ENCODE measurements at regions not wholly inside any gene's neighbourhood (a gene's known extent, or its start where the extent isn't known, plus 50 kb on each side); places are given as distances from the start of the nearest gene placed in this dataset.

- DNase-seq (ENCODE audit: low read depth in 1 of 2, low spot score in 1 of 2) (no peak), ATAC-seq (no peak), FAIRE-seq (no peak)
- POLR2A ChIA-PET: no interaction called here
- TF ChIP-seq FOXS1 (CRISPR knock-in tag; IDR thresholded peaks at IDR 0.05) (no peak), NPAS2 (CRISPR knock-in tag; IDR thresholded peaks at IDR 0.05; ENCODE audit: borderline replicate concordance) (no peak)
- 77% methylated on average over 2 of the region's 2 CpGs for WGBS (ENCODE audit: missing lambda C conversion rate)
- Histone ChIP-seq H3K9me3 (no peaks in the 10 kb centered on the region), H3K4me3 (no peak overlapping the region), H3K4me1 (peaks cover 7% of the 10 kb centered on the region; the same call in 1 of the 3 replicates), H3K4me2 (no peak overlapping the region), H3K27ac (no peak overlapping the region; a peak in 1 of 6 replicates)
- CTCF ChIA-PET: interaction anchor here (1.8 kb wide), 1 partner anchor 12 kb away, joined by 8 read pairs; no protein-coding TSS in a partner anchor
Measured at GRCh38 chr6:134810402-134810801, 139.5 kb downstream of the ALDH8A1 start.

GRCh38 chr6:134809130-134809529 lies 140.8 kb downstream of the ALDH8A1 start:
- WGBS (ENCODE audit: missing lambda C conversion rate): 66% methylated on average over 4 of the region's 4 CpGs
- Histone ChIP-seq H3K4me3 (no peak overlapping the region), H3K9me3 (no peaks in the 10 kb centered on the region), H3K4me1 (peaks cover 4% of the 10 kb centered on the region; the same call in 1 of the 3 replicates), H3K4me2 (no peak overlapping the region), H3K27ac (peak overlapping the region in 1 of 2 experiments; percentile 19; a peak in 1 of 6 replicates)
- ATAC-seq: no peak
- TF ChIP-seq GATA3 (IDR thresholded peaks at IDR 0.05; ENCODE audit: borderline replicate concordance) (no peak), JUN (IDR thresholded peaks at IDR 0.05) (no peak), HOXA7 (CRISPR knock-in tag; IDR thresholded peaks at IDR 0.05) (no peak), TP53 (CRISPR knock-in tag; IDR thresholded peaks at IDR 0.05) (no peak), KDM1A (IDR thresholded peaks at IDR 0.05; ENCODE audit: low read depth) (no peak), FOSB (CRISPR knock-in tag; IDR thresholded peaks at IDR 0.05) (no peak), TFCP2L1 (CRISPR knock-in tag; IDR thresholded peaks at IDR 0.05) (no peak), NFE2L2 (conservative IDR thresholded peaks at IDR 0.05; ENCODE audit: low read length) (no peak)
- TF ChIP-seq, protein P1, sequence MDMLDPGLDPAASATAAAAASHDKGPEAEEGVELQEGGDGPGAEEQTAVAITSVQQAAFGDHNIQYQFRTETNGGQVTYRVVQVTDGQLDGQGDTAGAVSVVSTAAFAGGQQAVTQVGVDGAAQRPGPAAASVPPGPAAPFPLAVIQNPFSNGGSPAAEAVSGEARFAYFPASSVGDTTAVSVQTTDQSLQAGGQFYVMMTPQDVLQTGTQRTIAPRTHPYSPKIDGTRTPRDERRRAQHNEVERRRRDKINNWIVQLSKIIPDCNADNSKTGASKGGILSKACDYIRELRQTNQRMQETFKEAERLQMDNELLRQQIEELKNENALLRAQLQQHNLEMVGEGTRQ (IDR thresholded peaks at IDR 0.05): no peak
- ChIA-PET CTCF (no interaction called here), POLR2A (no interaction called here)
- no peak for DNase-seq (ENCODE audit: low read depth in 1 of 2, low spot score in 1 of 2)
- FAIRE-seq: no peak

GRCh38 chr6:134806180-134806798 lies 143.6 kb downstream of the ALDH8A1 start:
- Histone ChIP-seq H3K27ac (no peak overlapping the region), H3K4me1 (0 out of 3 replicates have a peak, but pooled peaks cover 4% of the 10 kb centered on the region), H3K4me2 (no peak overlapping the region), H3K4me3 (no peak overlapping the region), H3K9me3 (no peaks in the 10 kb centered on the region)
- TF ChIP-seq ZFP36 (IDR thresholded peaks at IDR 0.05; ENCODE audit: borderline replicate concordance, partially characterized antibody): no peak
- TF ChIP-seq RCOR1 (IDR thresholded peaks at IDR 0.05; ENCODE audit: low read depth, low read length): no peak
- no peak for TF ChIP-seq NFE2L2 (conservative IDR thresholded peaks at IDR 0.05; ENCODE audit: low read length)
- TF ChIP-seq JUNB (IDR thresholded peaks at IDR 0.05): no peak
- no peak for TF ChIP-seq EHMT2 (IDR thresholded peaks at IDR 0.05; ENCODE audit: low read depth)
- TF ChIP-seq RNF2 (IDR thresholded peaks at IDR 0.05; ENCODE audit: borderline replicate concordance, low read depth): no peak
- no peak for TF ChIP-seq NPAS2 (CRISPR knock-in tag; IDR thresholded peaks at IDR 0.05; ENCODE audit: borderline replicate concordance)
- TF ChIP-seq ZSCAN20 (CRISPR knock-in tag; IDR thresholded peaks at IDR 0.05): no peak
- TF ChIP-seq CBX2 (IDR thresholded peaks at IDR 0.05; ENCODE audit: borderline replicate concordance, low read depth): no peak
- no peak for TF ChIP-seq TFCP2L1 (CRISPR knock-in tag; IDR thresholded peaks at IDR 0.05)
- no peak for DNase-seq (ENCODE audit: low read depth in 1 of 2, low spot score in 1 of 2)
- WGBS (ENCODE audit: missing lambda C conversion rate): 62% methylated on average over 5 of the region's 5 CpGs
- ChIA-PET POLR2A (no interaction called here), CTCF (interaction anchor here (2.5 kb wide), 1 partner anchor 15 kb away, joined by 7 read pairs; no protein-coding TSS in a partner anchor)
- no peak for FAIRE-seq
- ATAC-seq: no peak

- no peak for ATAC-seq
- POLR2A ChIA-PET: no interaction called here
- CTCF ChIA-PET: interaction anchor here (2.5 kb wide), 1 partner anchor 17 kb away, joined by 7 read pairs; no protein-coding TSS in a partner anchor
- no peak for DNase-seq (ENCODE audit: low read depth in 1 of 2, low spot score in 1 of 2)
- Histone ChIP-seq H3K4me3 (no peak overlapping the region), H3K4me2 (no peak overlapping the region), H3K9me3 (no peaks in the 10 kb centered on the region), H3K4me1 (0 out of 3 replicates have a peak, but pooled peaks cover 4% of the 10 kb centered on the region), H3K27ac (no peak overlapping the region)
- no peak for FAIRE-seq
- 86% methylated on average over 6 of the region's 6 CpGs for WGBS (ENCODE audit: missing lambda C conversion rate)
- no peak for TF ChIP-seq ELK1 (IDR thresholded peaks at IDR 0.05; ENCODE audit: low read depth, low read length)
- TF ChIP-seq HES2 (IDR thresholded peaks at IDR 0.05): no peak
- no peak for TF ChIP-seq CHD2 (IDR thresholded peaks at IDR 0.05; ENCODE audit: low read length, partially characterized antibody)
- TF ChIP-seq, protein P2, sequence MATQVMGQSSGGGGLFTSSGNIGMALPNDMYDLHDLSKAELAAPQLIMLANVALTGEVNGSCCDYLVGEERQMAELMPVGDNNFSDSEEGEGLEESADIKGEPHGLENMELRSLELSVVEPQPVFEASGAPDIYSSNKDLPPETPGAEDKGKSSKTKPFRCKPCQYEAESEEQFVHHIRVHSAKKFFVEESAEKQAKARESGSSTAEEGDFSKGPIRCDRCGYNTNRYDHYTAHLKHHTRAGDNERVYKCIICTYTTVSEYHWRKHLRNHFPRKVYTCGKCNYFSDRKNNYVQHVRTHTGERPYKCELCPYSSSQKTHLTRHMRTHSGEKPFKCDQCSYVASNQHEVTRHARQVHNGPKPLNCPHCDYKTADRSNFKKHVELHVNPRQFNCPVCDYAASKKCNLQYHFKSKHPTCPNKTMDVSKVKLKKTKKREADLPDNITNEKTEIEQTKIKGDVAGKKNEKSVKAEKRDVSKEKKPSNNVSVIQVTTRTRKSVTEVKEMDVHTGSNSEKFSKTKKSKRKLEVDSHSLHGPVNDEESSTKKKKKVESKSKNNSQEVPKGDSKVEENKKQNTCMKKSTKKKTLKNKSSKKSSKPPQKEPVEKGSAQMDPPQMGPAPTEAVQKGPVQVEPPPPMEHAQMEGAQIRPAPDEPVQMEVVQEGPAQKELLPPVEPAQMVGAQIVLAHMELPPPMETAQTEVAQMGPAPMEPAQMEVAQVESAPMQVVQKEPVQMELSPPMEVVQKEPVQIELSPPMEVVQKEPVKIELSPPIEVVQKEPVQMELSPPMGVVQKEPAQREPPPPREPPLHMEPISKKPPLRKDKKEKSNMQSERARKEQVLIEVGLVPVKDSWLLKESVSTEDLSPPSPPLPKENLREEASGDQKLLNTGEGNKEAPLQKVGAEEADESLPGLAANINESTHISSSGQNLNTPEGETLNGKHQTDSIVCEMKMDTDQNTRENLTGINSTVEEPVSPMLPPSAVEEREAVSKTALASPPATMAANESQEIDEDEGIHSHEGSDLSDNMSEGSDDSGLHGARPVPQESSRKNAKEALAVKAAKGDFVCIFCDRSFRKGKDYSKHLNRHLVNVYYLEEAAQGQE (IDR thresholded peaks at IDR 0.05): no peak
- no peak for TF ChIP-seq KDM5A (IDR thresholded peaks at IDR 0.05)
- TF ChIP-seq JUNB (IDR thresholded peaks at IDR 0.05): no peak
- TF ChIP-seq, protein P3, sequence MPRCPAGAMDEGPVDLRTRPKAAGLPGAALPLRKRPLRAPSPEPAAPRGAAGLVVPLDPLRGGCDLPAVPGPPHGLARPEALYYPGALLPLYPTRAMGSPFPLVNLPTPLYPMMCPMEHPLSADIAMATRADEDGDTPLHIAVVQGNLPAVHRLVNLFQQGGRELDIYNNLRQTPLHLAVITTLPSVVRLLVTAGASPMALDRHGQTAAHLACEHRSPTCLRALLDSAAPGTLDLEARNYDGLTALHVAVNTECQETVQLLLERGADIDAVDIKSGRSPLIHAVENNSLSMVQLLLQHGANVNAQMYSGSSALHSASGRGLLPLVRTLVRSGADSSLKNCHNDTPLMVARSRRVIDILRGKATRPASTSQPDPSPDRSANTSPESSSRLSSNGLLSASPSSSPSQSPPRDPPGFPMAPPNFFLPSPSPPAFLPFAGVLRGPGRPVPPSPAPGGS (IDR thresholded peaks at IDR 0.05): no peak
Measured at GRCh38 chr6:134805168-134805567, 144.7 kb downstream of the ALDH8A1 start.
